Esophagus squamous epithelium (tissue), 5 donors: ENCODE measurements at regions not wholly inside any gene's neighbourhood (a gene's known extent, or its start where the extent isn't known, plus 50 kb on each side); places are given as distances from the start of the nearest gene placed in this dataset.

ENCODE experiments used
- DNase-seq: peaks from one replicate; lab custom pipeline; 2025; lab: John Stamatoyannopoulos, UW
- H3K27ac ChIP-seq, 4 donors: fragments of 200-600 bp; sonication (generic); one replicate each; pipeline ENCODE4 v1.5.1; 2016 to 2019; ENCODE audit warnings: mild to moderate bottlenecking in 1 of 4
- H3K27me3 ChIP-seq, 4 donors: fragments of 200-600 bp; sonication (generic); 1 replicate in 3 of 4; 2 replicates in 1 of 4; pipeline versions ENCODE4 v1.5.1 to v1.6.0; 2017 to 2021; ENCODE audit warnings: antibody characterized with exemption in 1 of 4
- H3K36me3 ChIP-seq, 3 donors: fragments of 200-600 bp; sonication (generic); one replicate each; pipeline ENCODE4 v1.5.1; 2016 to 2019
- H3K4me1 ChIP-seq, 3 donors: fragments of 200-600 bp; sonication (generic); one replicate each; pipeline ENCODE4 v1.5.1; 2017 to 2019
- H3K4me3 ChIP-seq, 4 donors: fragments of 200-600 bp; sonication (generic); 1 replicate in 3 of 4; 2 replicates in 1 of 4; pipeline ENCODE4 v1.5.1; 2016 to 2019; ENCODE audit warnings: mild to moderate bottlenecking in 2 of 4, moderate library complexity in 1 of 4
- H3K9me3 ChIP-seq, 3 donors: fragments of 200-600 bp; sonication (generic); one replicate each; pipeline ENCODE4 v1.5.1; 2016 to 2019
- POLR2A ChIP-seq, 4 donors: fragments of 450-650 bp; IDR thresholded peaks; one replicate each; pipeline ENCODE4 v1.6.1; 2017; ENCODE audit warnings: antibody characterized with exemption in 4 of 4, mild to moderate bottlenecking in 4 of 4, moderate library complexity in 3 of 4
- WGBS, 2 donors: methylation state at CpG; one replicate each; pipeline ENCODE4 v1.1.5; 2018; 5-methylcytosine and 5-hydroxymethylcytosine counted together
- intact Hi-C: fragments of 100-400 bp; cut with DNase I; formaldehyde crosslinking; loops from one replicate; pipeline ENCODE4 v1.15.0; 2022
- TF ChIP-seq, protein P1 (sequence below), 6 experiments: fragments of 450-650 bp in 4 of 6; fragments of 200-600 bp in 2 of 6; sonication (generic) in 2 of 6; IDR thresholded peaks; one replicate each; pipeline ENCODE4 v1.5.1; 2016 to 2019; ENCODE audit warnings: antibody characterized with exemption in 6 of 6, mild to moderate bottlenecking in 4 of 6, moderate library complexity in 4 of 6
- donor health status: DM: yes; HTN: yes; CAD: no.

- no peak for DNase-seq
- intact Hi-C loops = no loop called here
These were observed 650.4 kb upstream of the RBFOX1 start for GRCh38 chr16:6682142-6682811.

GRCh38 chr16:6678586-6678985 lies 654.1 kb upstream of the RBFOX1 start:
- no peak for DNase-seq
- no peaks in the 10 kb centered on the region for H3K4me1 ChIP-seq
- WGBS, 2 donors = 55 to 84% methylated on average over 3 of the region's 3 CpGs
- intact Hi-C loops = no loop called here
- H3K9me3 ChIP-seq = no peaks in the 10 kb centered on the region
- H3K27me3 ChIP-seq = no peaks in the 10 kb centered on the region
- no peak for TF ChIP-seq POLR2A (IDR thresholded peaks at IDR 0.05)
- TF ChIP-seq, protein P1, sequence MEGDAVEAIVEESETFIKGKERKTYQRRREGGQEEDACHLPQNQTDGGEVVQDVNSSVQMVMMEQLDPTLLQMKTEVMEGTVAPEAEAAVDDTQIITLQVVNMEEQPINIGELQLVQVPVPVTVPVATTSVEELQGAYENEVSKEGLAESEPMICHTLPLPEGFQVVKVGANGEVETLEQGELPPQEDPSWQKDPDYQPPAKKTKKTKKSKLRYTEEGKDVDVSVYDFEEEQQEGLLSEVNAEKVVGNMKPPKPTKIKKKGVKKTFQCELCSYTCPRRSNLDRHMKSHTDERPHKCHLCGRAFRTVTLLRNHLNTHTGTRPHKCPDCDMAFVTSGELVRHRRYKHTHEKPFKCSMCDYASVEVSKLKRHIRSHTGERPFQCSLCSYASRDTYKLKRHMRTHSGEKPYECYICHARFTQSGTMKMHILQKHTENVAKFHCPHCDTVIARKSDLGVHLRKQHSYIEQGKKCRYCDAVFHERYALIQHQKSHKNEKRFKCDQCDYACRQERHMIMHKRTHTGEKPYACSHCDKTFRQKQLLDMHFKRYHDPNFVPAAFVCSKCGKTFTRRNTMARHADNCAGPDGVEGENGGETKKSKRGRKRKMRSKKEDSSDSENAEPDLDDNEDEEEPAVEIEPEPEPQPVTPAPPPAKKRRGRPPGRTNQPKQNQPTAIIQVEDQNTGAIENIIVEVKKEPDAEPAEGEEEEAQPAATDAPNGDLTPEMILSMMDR (IDR thresholded peaks at IDR 0.05) = no peak
- no peaks in the 10 kb centered on the region for H3K36me3 ChIP-seq
- H3K4me3 ChIP-seq = no peak overlapping the region
- H3K27ac ChIP-seq = no peak overlapping the region

More at GRCh38 chr16:6682142-6682811, 650.4 kb upstream of the RBFOX1 start:
- no peaks in the 10 kb centered on the region for H3K27me3 ChIP-seq
- no peak overlapping the region for H3K27ac ChIP-seq
- H3K4me3 ChIP-seq = no peak overlapping the region
- no peak for TF ChIP-seq POLR2A (IDR thresholded peaks at IDR 0.05)
- TF ChIP-seq, protein P1 (IDR thresholded peaks at IDR 0.05) = peak; percentile 12 to 56 (median 38)
- 55% methylated on average over 18 to 19 of the region's 19 CpGs for WGBS, 2 donors
- no peaks in the 10 kb centered on the region for H3K4me1 ChIP-seq
- H3K36me3 ChIP-seq = no peaks in the 10 kb centered on the region
- no peaks in the 10 kb centered on the region for H3K9me3 ChIP-seq

- Histone ChIP-seq H3K9me3 (no peaks in the 10 kb centered on the region), H3K4me1 (no peaks in the 10 kb centered on the region), H3K36me3 (no peaks in the 10 kb centered on the region), H3K27me3 (no peaks in the 10 kb centered on the region), H3K4me3 (no peak overlapping the region), H3K27ac (no peak overlapping the region)
- TF ChIP-seq, protein P1 (IDR thresholded peaks at IDR 0.05) = no peak
- TF ChIP-seq POLR2A (IDR thresholded peaks at IDR 0.05) = no peak
- intact Hi-C loops = no loop called here
- DNase-seq = no peak
- 74 to 85% methylated on average over 4 of the region's 4 CpGs for WGBS, 2 donors
These were observed 658.6 kb upstream of the RBFOX1 start for GRCh38 chr16:6674071-6674470.

DNA sequence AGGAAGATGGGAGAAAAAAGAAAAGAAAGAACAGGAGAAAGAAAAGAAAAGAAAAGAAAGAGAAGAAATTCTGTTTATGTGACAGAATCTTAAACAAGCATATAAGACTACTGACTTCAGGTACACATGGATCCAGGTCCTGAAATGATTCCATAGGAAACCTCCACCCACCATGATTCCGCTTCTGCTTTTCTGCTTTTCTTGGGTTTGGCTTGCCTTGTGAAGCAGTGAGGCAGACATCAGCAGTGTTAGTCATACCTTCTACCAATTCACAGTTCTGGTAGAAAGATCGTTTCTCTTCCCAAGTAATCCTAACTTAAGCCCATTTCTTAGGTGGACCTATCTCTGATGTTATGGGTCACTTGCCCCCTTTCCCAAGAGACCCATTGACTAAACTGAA lies 660.1 kb upstream of the RBFOX1 start:
- no peak for DNase-seq
- Histone ChIP-seq H3K9me3 (no peaks in the 10 kb centered on the region), H3K4me1 (no peaks in the 10 kb centered on the region), H3K27me3 (no peaks in the 10 kb centered on the region), H3K4me3 (no peak overlapping the region), H3K27ac (no peak overlapping the region), H3K36me3 (no peaks in the 10 kb centered on the region)
- 62 to 67% methylated on average over 2 of the region's 2 CpGs for WGBS, 2 donors
- TF ChIP-seq, protein P1 (IDR thresholded peaks at IDR 0.05) = no peak
- intact Hi-C loops = no loop called here

DNA sequence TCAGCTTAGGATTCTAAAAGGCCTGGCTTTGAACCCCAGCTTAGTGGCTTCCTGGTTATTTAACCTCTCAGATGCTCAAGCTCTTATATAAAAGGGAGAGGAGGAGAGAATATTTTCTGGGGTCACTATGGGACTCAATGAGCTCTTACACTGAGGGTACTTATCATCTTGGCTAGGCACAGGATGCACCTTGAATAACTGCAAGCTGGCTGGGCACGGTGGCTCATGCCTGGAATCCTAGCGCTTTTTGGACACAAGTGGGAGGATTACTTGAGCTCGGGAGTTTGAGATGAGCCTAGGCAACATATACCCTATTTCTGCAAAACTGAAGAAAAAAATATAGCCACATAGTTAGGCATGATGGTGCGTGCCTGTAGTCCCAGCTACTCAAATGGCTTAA lies 665.3 kb upstream of the RBFOX1 start:
- Histone ChIP-seq H3K4me3 (no peak overlapping the region), H3K9me3 (no peaks in the 10 kb centered on the region), H3K27ac (no peak overlapping the region), H3K27me3 (no peaks in the 10 kb centered on the region), H3K36me3 (no peaks in the 10 kb centered on the region), H3K4me1 (no peaks in the 10 kb centered on the region)
- whole genome bisulfite sequencing, 2 donors = 75 to 80% methylated on average over 4 of the region's 4 CpGs
- intact Hi-C loops = no loop called here
- no peak for DNase-seq
- TF ChIP-seq, protein P1 (IDR thresholded peaks at IDR 0.05) = no peak
- TF ChIP-seq POLR2A (IDR thresholded peaks at IDR 0.05) = no peak
